ENCODE measurements at regions not wholly inside any gene's neighbourhood (a gene's known extent, or its start where the extent isn't known, plus 50 kb on each side); places are given as distances from the start of the nearest gene placed in this dataset.

DNA sequence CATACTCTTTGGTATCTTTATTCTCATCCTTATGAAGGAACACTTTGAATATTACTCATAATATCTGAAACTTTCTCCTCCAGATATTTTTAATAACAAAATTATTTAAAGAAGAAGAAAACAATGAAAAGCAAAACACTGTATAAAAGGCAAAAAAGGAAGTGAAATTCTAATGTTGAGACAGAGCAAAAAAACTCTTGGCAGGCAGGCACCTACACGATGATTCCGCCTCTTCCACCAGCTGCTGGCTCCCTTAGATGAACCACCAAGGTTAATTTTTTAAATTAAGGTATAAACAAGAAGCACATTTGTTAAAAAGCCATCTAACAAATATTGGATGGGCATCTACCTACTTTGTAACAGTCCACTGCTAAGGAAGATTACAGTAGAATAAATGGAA lies 434.7 kb downstream of the EPHA4 start:
- Mint-ChIP-seq H3K27ac (no peak overlapping the region), H3K9me3 (peaks cover 0 to 3% of the 10 kb centered on the region in 2 donors), H3K36me3 (no peaks in the 10 kb centered on the region)
- ATAC-seq = no peak
- DNase-seq (ENCODE audit: low spot score in 2 of 2) = no peak

DNA sequence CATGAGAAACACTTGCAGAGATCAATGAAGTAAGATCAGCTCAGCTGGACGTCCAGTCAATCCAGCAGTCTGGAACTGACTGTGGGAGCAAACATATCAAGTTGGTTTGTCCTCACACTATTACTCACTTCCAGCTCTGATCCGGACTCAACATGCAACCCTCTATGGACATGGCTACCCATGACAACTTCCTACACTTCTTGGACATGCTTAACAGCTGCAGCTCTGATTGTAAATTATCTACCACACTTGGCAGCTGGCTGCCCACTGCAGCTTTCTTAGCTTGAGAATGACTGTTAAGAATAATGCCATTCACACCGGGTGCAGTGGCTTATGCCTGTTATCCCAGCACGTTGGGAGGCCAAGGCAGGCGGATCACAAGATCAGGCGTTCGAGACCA lies 429.8 kb downstream of the EPHA4 start:
- no peak for DNase-seq (ENCODE audit: low spot score in 2 of 2)
- H3K27ac Mint-ChIP-seq = no peak overlapping the region
- no peak for ATAC-seq
- peaks cover 0 to 3% of the 10 kb centered on the region in 2 donors for H3K9me3 Mint-ChIP-seq
- no peaks in the 10 kb centered on the region for H3K36me3 Mint-ChIP-seq

DNA sequence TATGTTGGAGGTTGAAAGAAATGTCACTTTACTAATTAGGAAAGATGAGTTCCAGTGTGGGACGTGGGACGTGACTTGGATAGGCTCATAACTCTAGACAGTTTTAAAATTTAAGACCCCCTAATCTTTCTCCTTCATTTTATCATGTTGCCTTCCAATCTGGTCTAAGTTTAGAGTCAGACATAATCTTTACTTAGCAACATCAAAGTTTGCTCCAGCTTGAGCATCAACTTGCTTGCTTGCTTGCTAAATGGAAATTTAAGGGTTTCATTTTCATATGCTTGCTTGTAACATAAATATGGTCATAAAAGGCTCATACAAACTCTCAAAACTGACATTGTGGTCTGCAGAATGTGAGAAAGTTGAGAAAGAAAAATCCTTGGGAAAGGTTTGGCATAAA lies 428.9 kb downstream of the EPHA4 start:
- no peak for DNase-seq (ENCODE audit: low spot score in 2 of 2)
- H3K36me3 Mint-ChIP-seq = no peaks in the 10 kb centered on the region
- ATAC-seq = no peak
- peaks cover 0 to 3% of the 10 kb centered on the region in 2 donors for H3K9me3 Mint-ChIP-seq
- no peak overlapping the region for H3K27ac Mint-ChIP-seq

DNA sequence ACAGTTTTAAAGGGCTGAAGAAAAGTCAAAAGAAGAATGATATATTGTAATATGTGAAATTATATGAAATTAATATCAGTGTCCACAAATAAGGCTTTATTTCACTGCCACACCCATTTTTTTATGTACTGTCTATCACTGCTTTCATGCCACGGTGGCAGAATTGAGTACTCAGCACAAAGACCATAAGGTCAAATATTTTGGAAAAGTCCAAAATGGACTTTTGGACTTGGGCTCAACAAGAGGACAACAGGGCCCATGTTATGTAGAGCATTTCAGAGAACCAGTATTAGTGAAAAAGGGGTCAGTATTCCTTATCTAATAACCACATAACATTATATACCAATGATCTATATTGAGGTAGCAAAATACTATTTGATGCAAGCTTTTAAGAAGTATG lies 427.2 kb downstream of the EPHA4 start:
- H3K27ac Mint-ChIP-seq = no peak overlapping the region
- no peaks in the 10 kb centered on the region for H3K36me3 Mint-ChIP-seq
- DNase-seq (ENCODE audit: low spot score in 2 of 2) = no peak
- H3K9me3 Mint-ChIP-seq = peaks cover 0 to 3% of the 10 kb centered on the region in 2 donors
- ATAC-seq = no peak

DNA sequence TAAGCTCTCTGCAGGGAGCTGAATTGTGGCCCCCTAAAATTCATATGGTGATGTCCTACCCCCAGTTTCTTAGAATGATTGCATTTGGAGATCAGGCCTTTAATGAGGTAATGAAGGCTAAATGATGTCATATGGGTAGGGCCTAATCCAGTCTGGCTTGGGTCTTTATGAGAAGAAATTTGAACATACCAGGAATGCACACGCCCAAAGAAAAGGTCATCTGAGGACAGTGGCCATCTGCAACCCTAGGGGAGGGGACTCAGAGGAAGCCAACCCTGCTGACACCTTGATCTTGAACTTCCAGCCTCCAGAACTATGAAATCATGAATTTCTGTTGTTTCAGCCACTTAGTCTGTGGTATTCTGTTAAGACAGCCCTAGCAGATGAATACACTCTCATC lies 426.7 kb downstream of the EPHA4 start:
- Mint-ChIP-seq H3K9me3 (peaks cover 0 to 3% of the 10 kb centered on the region in 2 donors), H3K36me3 (no peaks in the 10 kb centered on the region), H3K27ac (no peak overlapping the region)
- DNase-seq (ENCODE audit: low spot score in 2 of 2) (no peak), ATAC-seq (no peak)

DNA sequence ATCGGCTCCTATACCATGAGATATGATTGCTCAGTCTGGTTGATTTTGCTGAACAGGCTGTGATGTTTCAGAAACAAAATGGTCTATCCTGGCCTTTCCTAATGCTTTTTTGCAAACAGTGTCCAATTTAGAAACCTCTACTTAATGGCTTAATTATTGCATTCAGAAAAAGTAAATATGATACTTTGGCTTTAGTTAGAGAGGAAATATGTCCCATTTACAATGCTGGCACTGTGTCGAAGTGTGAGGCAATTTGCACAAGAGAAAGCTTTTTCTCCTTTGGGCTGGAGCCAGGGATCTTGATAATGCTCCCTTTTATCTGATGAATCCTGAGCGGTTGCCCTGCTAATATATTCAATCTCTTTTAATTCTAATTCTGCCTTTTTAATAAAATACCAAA lies 418.9 kb downstream of the EPHA4 start:
- Mint-ChIP-seq H3K36me3 (no peaks in the 10 kb centered on the region), H3K27ac (no peak overlapping the region), H3K9me3 (peaks cover 0 to 5% of the 10 kb centered on the region in 2 donors)
- DNase-seq (ENCODE audit: low spot score in 2 of 2) (no peak), ATAC-seq (no peak)

DNA sequence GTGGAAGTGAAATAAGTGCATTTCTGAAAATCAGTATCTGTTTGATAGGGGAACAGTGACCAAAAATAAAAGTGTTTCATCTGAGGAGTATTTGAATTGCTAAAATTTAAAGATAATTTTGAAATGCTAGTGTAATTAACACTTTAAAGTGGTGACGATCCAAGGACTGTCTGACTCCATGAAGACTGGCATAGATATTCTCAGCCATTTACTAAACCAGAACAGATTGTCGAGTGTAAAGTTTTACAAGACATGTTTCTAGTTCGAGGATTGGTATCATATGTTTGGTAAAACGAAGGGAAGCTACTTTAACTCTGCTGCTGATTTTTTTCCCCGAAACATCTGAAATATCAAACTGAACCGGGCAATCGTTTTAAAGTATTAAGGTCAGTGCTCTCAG lies 417.9 kb downstream of the EPHA4 start:
- Mint-ChIP-seq H3K27ac (no peak overlapping the region), H3K9me3 (peaks cover 0 to 5% of the 10 kb centered on the region in 2 donors), H3K36me3 (no peaks in the 10 kb centered on the region)
- DNase-seq (ENCODE audit: low spot score in 2 of 2) (no peak), ATAC-seq (no peak)

DNA sequence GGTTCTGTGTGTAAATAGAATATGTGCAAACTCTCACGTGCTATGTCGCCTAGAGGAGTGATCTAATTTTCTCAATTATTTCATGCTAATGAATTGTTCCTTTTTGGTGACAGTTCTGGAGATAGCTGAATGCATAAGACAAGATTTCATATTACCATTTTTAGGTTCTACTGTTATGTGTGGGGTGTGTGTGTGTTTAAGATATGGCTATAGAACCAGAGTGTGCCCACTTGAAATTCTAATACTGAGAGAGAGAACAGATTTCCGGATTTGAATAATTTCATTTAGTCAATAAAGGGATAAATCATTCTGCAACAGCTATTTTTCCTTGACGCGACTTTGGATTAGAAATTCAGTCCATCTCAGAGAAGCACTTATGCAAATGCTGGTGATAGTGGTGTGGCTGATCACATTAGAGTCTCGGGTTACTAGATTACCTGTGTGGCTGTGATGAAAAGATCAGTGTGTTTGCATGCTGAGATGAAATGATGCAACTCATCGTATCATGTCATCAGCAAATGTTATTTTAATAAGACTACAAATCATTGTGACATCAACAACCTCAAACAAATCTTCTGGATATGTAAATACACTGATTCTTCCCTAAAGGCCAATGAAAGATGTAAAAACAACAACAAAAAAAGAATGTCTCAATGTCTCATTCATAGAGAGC lies 415.9 kb downstream of the EPHA4 start:
- Mint-ChIP-seq H3K36me3 (no peaks in the 10 kb centered on the region), H3K9me3 (no peaks in the 10 kb centered on the region), H3K27ac (no peak overlapping the region)
- DNase-seq (ENCODE audit: low spot score in 2 of 2) (no peak), ATAC-seq (no peak)

DNA sequence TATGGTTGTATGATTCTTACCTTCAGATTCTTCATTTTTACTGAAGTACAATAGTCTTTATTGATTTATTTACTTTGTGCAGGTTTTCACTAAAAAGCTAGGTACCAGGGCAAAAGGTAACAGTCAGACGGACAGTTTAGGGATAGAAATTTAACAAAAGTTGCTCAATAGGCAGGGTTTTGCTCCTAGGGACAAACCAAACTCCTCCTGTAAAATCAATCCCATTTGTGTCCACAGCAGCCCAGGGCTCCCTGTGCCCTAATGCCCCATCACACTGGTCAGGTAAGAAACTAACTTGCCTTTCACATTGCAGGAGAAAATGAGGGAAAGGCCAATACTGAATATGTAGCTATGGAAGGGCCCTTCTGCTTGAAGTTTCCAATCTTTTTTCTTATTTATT lies 410.9 kb downstream of the EPHA4 start:
- no peak for DNase-seq (ENCODE audit: low spot score in 2 of 2)
- Mint-ChIP-seq H3K9me3 (peaks cover 0 to 3% of the 10 kb centered on the region in 2 donors), H3K27ac (no peak overlapping the region), H3K36me3 (no peaks in the 10 kb centered on the region)
- ATAC-seq = no peak

DNA sequence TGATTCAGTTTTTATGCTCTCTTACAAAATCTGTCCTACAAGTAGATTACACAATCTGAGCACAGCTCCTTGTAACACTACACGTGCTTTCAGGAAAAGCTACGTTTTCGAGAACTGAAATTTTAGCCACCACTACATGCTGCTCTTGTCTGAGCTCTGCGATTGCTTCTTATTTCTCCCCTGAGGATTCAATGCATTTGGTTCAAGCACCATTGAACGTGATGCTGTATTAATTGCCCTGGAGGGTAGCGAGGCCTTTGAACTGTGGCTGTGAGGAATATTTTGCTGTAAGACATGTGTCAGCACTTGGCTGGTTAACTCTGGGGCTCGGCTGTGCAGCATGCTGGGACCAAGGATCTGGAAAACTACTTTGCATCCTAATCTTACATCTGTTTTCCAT lies 405.8 kb downstream of the EPHA4 start:
- no peak overlapping the region for H3K27ac Mint-ChIP-seq
- peaks cover 3% of the 10 kb centered on the region in 2 donors for H3K9me3 Mint-ChIP-seq
- DNase-seq (ENCODE audit: low spot score in 2 of 2) (no peak), ATAC-seq (no peak)
- H3K36me3 Mint-ChIP-seq = no peaks in the 10 kb centered on the region

DNA sequence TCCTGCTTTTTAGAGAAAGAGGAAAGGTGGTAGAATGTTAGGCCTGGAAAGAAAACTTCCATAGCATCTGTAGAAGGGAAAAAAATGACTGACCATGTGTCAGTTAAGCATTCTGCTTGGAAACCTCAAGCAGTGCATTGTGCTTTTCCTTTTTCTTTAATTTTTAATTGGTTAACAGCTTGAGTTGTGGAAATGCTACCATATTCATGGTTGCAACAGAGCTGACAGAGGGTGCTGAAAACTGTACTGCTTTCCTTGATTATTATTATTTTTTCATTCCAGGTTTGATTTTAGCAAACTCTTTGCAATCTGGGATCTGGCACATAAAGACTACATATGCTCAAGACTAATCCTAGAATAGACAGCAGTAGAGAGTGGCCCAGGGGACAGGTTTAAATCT lies 404.5 kb downstream of the EPHA4 start:
- DNase-seq (ENCODE audit: low spot score in 2 of 2) (no peak), ATAC-seq (no peak)
- Mint-ChIP-seq H3K36me3 (no peaks in the 10 kb centered on the region), H3K27ac (no peak overlapping the region), H3K9me3 (peaks cover 0 to 3% of the 10 kb centered on the region in 2 donors)

DNA sequence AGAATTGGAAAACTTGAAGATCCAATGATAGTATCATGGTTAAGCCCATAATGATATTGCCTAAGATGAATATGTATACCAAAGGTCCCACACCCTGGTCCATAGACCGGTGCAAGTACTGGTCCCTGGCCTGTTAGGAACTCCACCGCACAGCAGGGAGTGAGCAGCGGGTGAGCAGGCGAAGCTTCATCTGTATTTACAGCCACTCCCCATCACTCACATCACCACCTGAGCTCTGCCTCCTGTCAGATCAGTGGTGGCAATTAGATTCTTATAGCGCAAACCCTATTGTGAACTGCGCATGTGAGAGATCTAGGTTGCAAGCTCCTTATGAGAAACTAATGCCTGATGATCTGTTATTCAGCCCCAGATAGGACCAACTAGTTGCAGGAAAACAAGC lies 402.4 kb downstream of the EPHA4 start:
- H3K36me3 Mint-ChIP-seq = no peaks in the 10 kb centered on the region
- H3K27ac Mint-ChIP-seq = no peak overlapping the region
- ATAC-seq = no peak
- H3K9me3 Mint-ChIP-seq = peaks cover 0 to 3% of the 10 kb centered on the region in 2 donors
- DNase-seq (ENCODE audit: low spot score in 2 of 2) = no peak

DNA sequence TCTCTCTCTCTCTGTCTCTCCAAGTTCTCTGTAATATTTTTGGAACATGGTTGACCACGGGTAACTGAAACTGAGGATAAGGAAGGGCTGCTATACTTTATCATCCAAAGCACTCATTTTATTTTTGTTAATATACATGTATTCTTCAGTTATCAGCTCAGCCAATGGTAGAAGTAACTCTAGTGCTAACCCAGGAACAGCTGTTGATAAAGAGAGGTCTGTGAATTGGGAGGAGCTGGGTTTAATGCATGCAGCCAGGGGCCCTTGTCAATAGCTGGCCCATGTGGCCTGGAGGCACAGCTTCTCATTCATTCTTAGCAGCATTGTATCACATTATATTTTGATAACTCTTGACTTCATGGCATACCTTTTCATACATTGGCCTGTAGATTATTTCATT lies 401.6 kb downstream of the EPHA4 start:
- DNase-seq (ENCODE audit: low spot score in 2 of 2) (no peak), ATAC-seq (no peak)
- H3K36me3 Mint-ChIP-seq = no peaks in the 10 kb centered on the region
- H3K27ac Mint-ChIP-seq = no peak overlapping the region
- peaks cover 0 to 3% of the 10 kb centered on the region in 2 donors for H3K9me3 Mint-ChIP-seq

DNA sequence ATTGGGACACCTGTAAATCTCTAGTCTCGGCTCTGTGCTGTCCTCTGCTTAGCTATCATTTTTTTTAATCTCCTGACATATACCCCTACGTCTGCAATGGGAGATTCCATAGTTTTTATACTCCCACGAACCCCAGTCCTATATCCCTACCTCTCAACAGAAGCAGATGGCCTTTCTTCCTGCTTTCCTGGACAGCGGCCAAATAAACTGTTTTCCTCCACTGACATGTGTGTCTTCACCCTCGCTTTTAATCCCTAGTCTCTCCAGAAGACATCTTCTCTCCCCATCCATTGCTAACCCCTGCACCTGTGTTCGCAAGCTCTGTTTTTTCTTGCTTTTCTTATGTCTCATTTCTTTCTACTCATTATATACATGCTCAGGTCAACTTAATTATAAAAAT lies 395.4 kb downstream of the EPHA4 start:
- H3K27ac Mint-ChIP-seq = no peak overlapping the region
- no peaks in the 10 kb centered on the region for H3K36me3 Mint-ChIP-seq
- DNase-seq (ENCODE audit: low spot score in 2 of 2) = no peak
- peaks cover 0 to 4% of the 10 kb centered on the region in 2 donors for H3K9me3 Mint-ChIP-seq
- ATAC-seq = no peak

DNA sequence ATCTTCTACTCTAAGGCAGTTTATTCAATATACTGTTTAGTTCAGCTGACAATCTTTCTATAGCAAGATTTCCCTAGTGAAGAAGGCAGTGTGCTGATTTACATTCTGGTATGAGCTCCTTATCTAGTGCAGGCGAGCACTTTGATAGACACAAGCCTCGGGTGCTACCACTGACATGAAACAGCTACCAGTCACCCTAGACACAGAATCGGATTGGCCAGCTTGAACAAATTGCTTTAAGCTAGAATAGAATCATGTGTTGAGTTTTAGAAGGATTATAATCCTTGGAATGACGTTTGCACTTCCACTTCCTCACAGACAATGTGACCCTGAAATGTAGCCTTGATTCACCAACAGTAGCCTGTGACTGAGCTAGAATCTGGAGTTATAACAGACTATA lies 394.0 kb downstream of the EPHA4 start:
- no peak for DNase-seq (ENCODE audit: low spot score in 2 of 2)
- no peak for ATAC-seq
- H3K9me3 Mint-ChIP-seq = peaks cover 0 to 4% of the 10 kb centered on the region in 2 donors
- H3K27ac Mint-ChIP-seq = no peak overlapping the region
- no peaks in the 10 kb centered on the region for H3K36me3 Mint-ChIP-seq

DNA sequence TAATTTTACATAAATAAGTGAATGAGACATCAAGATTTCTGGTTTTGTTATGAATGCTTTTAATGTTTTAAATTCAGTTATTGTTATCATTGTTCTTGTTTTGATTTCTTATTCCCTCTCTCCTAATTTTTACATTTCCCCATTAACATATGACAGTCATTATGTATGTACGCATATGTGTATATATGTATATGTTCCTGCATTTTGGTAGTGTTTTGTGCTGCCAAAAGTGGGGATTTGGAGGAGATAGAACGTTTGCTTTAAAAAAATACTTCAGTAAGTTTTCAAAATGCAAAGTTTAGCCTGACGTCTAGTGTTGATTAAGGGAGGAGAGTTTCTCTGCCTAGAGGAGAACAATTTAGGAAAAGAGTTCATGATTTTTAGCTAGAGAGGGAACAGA lies 385.2 kb downstream of the EPHA4 start:
- Mint-ChIP-seq H3K36me3 (no peaks in the 10 kb centered on the region), H3K27ac (no peak overlapping the region), H3K9me3 (no peaks in the 10 kb centered on the region)
- DNase-seq (ENCODE audit: low spot score in 2 of 2) (no peak), ATAC-seq (no peak)

DNA sequence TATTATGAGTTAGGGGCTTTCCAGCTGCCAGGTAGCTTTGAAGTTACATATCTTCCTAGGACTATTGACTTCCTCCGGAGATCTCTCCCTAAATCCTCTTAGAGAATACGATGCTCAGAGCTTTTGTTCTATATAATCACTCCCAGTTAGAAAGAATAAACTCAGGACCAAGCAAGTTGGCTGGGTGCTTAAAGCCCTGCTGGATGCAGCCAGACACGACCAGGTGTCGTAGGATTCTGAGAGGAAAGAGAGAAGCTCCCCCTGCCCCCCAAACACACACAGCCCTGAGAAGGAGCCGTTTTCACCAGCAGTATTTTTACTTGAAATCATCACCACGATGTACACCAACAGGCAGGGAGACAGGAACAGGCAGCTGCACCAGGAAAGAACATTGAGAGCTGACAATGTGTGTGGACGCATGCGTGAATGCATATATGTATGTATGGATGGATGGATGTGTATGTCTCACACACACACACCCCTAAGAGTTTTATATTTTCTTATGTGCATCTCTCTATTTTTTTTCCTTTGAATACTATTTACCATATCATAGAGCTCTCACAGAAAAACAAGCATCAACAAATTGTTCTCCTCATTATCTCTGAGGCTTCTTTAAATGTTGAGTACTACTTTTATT lies 382.6 kb downstream of the EPHA4 start:
- Mint-ChIP-seq H3K9me3 (peaks cover 0 to 3% of the 10 kb centered on the region in 2 donors), H3K36me3 (no peaks in the 10 kb centered on the region), H3K27ac (no peak overlapping the region)
- ATAC-seq = no peak
- DNase-seq (ENCODE audit: low spot score in 2 of 2) = no peak

DNA sequence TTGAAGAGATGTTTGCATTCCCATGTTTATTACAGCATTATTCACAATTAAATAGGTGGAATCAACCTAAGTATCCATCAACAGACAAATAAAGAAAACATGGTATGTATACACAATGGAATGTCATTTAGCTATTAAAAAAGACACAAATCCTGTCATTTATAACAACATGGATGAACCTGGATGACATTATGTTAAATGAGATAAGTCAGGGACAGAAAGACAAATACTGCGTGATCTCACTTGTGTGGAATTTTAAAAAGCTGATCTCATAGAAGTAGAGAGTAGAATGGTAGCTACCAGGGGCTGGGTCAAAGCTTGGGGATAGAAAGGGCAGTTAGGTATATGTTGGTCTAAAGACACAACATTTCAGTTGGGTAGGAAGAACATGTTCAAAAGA lies 376.3 kb downstream of the EPHA4 start:
- H3K9me3 Mint-ChIP-seq = peaks cover 0 to 3% of the 10 kb centered on the region in 2 donors
- H3K36me3 Mint-ChIP-seq = no peaks in the 10 kb centered on the region
- no peak overlapping the region for H3K27ac Mint-ChIP-seq
- DNase-seq (ENCODE audit: low spot score in 2 of 2) (no peak), ATAC-seq (no peak)

Data from activated naive CD4-positive, alpha-beta T cell treated with anti-CD3 and anti-CD28 coated beads, Interleukin-2, amount 50 U/mL, for 72 hours (primary cell).